Muscle of arm (tissue), 1 donor: ENCODE measurements at regions not wholly inside any gene's neighbourhood (a gene's known extent, or its start where the extent isn't known, plus 50 kb on each side); places are given as distances from the start of the nearest gene placed in this dataset.
"Not testable (repeated sequence)": the region's sequence is repeated elsewhere in the genome, so short reads cannot be mapped to it uniquely, and the experiment has no call there.

ENCODE experiments used
- DNase-seq: peaks from one replicate; pipeline ENCODE4 v3.0.0-alpha.2; 2013

DNA sequence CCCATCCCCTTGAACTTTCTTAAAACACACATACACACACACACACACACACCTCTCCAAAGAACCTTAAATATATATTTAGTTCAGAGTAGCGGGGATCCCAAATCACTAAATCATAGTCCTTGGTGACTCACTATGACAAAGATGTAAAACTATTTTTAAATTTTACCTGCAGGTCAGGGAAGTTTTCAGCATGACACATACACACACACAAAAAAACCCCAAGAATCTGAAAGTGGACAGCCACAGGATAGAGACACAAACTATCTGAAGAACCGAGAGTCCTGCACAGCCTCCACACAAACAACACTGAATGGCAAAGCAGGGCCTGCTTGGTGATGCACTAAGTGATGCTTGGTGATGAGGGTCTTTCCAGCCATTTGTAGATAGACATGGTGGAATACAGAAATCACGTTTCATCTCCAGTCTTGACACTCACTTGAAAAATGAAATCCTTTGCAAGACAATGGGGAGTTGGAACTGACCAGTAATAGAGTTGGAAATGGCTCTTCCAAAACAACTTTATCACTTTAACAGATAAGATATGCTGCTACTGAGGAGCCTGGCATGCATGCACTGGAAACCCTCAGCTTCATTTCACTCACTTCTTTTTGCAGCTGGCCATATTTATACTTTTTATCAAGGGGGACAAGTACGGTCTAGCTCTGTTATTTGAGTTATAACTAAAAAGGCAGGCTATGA, 307.3 kb downstream of the RAPGEF2 start:
- DNase-seq: no peak

DNA sequence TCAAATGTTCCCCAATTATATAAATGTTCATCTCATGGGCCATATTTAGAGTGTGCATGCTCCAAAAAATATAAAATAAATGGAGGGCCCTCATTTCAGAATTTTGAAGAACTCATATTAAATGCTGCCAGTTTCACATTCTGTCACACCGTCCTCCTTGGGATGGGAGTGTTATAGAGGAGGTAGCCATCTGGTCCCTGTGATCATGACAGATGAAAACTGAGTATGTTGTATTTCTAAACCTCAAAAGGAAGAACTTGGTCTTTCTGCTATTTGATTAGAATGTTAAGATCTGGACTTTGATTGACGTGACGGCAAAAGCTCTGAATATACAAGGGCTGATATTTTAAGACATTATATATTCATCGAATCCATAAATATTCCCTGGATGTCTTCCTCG, 308.0 kb downstream of the RAPGEF2 start:
- no peak for DNase-seq

DNA sequence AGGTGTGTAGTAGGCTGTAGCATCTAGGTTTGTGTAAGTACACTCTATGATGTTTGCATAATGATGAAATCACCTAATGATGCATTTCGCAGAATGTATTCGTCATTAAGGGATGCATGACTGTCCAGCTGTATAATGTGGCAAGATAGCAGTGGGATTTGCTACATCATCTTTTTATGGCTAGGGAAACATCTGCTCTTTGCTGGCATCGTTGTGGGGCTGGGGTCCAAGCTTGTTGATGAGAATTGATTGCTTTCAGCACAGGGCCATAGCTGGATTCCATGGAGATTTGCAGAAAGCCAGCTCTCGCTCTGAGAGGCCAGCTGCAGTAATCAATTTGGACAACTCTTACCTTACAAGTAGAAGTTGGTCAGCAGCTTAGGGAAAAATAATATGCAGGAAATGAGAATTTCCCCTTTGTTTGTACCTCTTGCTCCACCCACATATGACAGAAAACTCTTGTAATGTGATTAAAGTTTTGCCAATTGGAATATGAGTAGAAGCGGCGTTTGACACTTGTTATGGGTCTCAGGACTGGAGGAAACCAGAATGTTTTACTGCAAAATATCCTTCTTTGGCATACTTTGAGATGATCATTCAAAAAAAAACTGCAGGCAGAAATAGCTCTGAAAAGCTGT, 310.5 kb downstream of the RAPGEF2 start:
- peak; percentile 74 for DNase-seq

DNA sequence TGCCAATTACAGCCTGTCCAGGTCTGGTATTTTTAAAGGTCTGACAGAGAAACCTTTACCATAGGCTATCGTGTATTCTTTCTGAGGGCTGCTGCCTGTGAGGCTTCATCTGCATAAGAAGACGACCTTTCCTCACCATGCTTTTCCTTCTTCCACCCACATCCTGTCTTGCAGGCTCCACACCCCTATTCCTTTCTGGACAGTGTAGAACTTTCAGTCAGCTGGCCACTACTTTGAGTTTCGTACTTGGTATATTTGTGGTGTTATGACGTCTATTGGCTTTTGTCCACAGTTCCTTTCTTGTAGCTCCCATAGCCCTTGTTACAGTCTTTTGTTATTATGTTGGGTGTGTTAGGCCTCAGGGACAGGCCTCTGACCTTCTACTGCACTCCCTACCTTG, 311.4 kb downstream of the RAPGEF2 start:
- no peak for DNase-seq

DNA sequence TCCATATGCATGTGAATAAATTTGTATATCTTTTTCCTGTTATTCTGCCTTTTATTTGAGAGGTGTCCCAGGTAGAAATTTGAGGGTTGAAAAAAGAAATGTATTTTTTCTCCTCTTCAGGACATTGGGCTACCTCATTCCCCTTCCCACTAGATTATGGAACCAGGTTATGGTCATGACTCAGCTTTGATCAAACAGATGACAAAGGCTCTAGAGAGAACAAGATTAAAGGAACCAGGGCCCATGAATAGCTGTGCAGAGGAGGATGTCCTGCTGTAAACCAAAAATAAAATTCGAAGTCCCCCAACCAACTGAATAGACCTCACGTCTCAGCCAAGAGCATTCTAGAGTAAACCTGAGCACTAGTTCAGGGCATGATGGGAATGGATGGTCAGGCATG, 313.2 kb downstream of the RAPGEF2 start:
- DNase-seq: no peak

DNA sequence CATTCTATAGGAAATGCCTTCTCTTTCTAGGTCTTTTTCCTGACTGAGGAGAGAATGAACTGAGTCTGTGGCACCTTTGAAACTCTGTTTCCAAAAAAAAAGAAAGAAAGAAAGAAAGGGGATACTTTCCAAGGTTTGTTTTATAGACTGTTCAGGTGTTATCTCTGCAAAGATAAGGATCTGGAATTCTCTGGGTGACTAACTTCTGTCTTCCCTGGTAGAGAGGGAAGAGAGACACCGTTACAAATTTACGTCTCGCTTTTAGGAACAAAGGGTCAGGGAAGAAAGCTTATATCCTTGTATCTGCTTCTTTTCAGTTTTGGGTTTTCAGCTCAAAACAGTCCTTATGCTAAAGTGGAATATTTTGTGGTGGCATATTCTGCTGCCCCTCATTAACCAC, 314.1 kb downstream of the RAPGEF2 start:
- DNase-seq: no peak

DNA sequence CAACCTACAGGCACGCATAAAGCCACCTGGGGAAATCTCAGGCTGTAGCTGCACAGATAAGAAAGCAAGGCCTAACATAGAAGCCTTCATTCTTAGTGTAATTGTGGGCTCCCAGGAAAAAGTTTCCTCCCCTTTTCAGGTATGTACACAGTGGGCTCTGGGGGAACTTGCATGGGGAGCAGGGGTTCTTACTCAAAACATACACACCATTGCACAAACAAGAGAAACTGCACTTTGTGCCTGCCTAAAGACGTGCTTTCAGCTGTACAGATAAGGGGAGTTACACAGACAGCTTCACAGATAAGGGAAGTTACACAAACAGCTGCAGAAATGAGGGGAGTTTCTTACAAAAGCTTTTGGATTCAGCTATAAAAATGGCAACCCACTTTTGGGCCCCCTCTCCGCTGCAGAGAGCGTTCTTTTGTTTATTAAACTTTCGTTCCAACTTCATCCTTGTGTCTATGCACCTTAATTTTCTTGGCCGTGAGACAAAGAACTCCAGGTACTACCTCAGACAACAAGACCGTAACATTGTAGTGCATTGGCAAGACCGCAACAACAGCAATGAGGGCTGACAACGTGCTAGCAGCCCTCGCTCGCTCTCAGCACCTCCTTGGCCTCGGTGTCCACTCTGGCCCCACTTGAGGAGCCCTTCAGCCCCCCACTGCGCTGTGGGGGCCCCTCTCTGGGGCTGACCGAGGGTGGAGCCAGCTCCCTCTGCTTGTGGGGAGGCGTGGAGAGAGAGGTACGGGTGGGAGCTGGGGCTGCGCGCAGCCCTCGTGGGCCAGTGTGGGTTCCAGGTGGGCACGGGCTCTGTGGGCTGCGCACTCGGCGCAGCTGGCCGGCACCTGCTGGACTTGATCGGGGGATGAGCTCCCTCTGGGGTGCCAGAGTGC, 317.5 kb downstream of the RAPGEF2 start:
- DNase-seq: no peak

DNA sequence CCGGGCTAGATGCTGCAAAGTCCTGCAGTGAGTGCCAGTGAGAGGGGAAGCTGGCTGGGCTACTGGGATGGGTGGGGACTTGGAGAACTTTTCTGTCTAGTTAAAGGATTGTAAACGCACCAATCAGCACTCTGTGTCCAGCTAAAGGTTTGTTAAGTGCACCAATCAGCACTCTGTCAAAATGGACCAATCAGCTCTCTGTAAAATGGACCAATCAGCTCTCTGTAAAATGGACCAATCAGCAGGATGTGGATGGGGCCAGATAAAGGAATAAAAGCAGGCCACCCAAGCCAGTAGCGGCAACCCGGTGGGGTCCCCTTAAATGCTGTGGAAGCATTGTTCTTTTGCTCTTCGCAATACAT, 318.2 kb downstream of the RAPGEF2 start:
- not testable (repeated sequence) for DNase-seq

DNA sequence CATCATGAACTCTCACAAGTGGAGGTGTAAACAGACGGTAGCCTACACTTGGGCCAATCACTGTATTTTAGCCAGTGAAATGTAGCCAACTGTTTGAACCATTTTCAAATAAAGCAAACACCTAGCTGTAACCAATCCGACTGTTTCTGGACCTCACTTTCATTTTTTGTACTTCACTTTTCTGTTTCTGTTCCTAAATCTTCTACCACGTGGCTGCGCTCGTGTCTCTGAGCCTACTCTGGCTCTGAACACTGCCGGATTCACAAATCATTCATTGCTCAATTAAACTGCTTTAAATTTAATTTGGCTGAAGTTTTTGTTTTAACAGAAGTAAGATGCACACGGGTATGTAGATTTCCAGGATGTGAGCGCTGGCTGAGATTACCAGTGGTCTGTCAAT, 319.1 kb downstream of the RAPGEF2 start:
- no peak for DNase-seq

DNA sequence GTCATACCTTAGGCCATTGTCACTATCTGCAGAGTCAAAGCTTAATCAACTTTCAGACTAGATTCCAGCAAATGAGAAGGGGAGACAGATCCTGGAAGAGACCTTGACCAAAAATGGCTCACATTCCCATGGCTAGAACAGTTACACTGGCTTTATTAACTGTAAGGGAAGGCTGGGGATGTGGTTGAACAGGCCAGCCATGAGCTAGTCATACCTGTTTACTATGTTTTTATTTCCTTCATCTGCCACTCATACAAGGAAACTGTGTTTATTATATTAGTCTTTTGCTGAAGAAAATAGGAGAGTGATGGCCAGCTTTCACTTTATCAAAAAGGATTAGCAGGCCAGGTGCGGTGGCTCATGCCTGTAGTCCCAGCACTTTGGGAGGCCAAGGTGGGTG, 319.7 kb downstream of the RAPGEF2 start:
- no peak for DNase-seq

DNA sequence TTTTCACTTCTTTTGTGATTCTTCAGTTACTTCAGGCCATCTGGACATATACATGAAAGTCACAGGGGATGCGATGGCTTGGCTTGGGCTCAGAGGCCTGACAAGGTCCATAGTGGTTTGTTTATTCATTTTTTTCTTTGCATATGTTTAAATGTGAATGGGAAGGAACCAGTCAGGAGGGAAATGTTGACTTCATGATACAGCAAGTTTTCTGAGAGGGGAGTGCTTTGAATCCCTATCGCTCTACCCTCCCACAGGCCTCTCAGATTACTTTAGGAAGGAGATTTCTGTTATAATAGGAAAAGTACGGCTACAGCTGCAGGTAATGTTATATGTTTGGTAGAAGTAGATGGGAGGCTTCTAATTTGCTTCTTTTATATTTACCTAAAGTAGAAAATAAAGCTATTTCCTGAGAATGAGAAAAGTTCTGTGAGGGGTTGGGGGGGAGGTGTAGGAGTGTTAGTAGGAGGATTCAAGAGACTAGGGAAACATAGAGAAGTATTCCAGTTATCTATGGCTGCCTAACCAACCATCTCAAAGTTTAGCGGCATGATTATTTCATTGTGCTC, 322.9 kb downstream of the RAPGEF2 start:
- DNase-seq: no peak

DNA sequence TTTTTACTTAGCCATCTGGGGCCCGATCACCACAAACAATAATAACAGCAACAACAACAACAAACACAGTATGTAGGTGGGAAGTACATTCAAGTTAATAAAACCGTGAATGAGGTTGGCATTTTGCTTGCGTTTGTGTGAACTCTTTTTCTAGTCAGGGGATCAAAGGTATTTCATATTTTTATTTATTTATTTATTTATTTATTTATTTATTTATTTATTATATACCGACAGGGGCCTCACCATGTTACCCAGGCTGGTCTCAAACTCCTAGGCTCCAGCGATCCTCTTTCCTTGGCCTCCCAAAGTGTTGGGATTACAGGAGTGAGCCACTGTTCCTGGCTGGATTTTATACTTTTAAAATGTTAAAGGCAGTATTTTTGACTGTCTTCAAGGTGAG, 325.4 kb downstream of the RAPGEF2 start:
- no peak for DNase-seq

DNA sequence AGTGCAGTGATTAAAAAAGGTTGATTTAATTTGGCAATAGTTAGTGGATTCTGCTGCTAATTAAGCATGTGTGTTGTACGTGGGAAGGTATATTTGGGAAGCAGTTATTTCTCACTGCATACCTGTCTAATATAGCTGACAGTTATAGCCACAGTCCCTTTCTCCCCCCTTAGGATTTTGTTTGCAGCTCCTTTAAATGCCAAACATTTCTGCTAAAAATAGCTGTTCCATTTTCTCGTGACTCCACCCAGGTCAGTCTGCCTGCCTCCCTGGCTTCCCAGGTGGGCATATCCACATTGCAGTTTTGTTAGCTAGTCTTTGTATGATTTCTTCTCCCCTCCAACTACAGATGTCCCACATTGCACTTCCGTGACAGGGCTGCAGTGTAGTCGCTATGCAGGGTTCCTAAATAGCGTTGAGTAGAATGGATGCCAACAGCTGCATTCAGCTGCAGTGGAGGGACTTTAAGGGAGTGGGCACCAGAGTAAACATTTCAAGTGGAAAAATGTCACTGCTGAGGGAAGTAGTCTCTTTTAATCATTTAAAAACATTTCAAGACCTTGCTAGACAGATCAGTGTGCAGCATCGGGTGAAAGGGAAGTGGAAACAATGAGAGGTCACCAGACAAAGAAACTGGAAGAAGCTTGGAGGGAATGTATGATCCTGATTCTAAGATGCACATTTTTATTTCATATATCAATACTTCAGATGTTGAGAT, 326.3 kb downstream of the RAPGEF2 start:
- DNase-seq: no peak

DNA sequence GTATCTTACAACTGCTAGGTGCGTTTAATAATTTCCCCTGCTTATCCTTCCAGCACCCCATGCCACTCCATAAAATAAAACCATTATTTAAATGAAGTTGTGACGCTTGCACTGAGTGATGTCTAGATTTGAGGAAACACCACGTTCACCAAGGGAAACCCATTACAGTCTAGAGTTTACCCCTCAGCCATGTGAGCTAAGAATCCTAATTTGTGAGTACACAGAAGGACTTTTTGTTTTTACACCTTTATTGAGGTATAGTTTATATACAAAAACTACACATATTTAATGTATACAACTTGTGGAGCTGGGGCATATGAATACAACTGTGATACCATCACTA, 326.8 kb downstream of the RAPGEF2 start:
- no peak for DNase-seq

DNA sequence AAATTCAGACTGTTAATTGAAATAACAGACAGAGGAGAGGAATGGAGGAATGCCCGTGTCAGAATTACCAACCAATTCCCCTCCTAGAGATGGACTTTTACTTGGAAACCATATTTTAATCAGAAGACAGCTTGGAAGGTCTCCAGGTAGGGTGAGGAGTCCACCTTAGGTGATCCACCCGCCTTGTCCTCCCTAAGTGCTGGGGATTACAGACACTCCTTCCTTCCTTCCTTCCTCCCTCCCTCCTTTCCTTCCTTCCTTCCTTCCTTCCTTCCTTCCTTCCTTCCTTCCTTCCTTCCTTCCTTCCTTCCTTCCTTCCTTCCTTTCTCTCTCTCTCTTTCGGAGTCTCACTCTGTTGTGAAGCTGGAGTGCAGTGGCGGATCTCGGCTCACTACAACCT, 328.0 kb downstream of the RAPGEF2 start:
- DNase-seq: no peak

DNA sequence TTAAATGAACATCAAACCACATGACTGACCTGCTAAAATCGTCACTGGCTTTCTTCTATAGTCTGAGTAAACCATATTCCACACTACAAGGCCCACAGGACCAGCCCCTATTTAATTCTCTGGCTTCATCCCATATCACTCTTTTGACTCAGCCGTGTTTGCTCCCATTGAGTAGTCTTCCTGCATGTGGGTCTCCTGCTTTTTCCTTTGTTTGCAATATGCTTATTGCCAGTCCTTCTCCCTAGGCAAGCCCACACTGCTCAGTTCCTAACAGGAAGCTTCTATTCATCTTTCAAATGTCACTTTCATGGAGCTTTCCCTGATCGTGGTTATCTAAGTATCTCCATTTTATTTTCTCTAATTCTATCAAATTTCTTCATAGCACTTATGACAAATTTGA, 329.6 kb downstream of the RAPGEF2 start:
- DNase-seq: no peak

DNA sequence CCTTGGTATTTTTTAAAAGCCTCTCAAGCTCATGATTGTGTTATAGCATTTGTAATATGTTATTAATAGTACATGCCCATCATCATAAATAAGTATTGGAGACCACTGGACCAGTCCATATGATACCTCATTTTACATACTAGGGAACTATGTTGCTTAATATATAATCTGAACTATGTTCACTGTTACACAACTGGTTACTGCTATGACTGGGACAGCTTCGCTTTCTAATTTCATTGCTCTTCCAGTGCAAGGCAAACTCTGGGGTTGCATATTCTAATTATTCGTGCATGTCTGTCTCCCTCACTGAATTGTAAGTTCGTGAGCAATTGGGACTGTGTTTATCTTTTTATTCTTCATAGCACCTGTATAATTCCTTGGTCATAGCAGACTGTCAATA, 330.5 kb downstream of the RAPGEF2 start:
- DNase-seq: no peak

DNA sequence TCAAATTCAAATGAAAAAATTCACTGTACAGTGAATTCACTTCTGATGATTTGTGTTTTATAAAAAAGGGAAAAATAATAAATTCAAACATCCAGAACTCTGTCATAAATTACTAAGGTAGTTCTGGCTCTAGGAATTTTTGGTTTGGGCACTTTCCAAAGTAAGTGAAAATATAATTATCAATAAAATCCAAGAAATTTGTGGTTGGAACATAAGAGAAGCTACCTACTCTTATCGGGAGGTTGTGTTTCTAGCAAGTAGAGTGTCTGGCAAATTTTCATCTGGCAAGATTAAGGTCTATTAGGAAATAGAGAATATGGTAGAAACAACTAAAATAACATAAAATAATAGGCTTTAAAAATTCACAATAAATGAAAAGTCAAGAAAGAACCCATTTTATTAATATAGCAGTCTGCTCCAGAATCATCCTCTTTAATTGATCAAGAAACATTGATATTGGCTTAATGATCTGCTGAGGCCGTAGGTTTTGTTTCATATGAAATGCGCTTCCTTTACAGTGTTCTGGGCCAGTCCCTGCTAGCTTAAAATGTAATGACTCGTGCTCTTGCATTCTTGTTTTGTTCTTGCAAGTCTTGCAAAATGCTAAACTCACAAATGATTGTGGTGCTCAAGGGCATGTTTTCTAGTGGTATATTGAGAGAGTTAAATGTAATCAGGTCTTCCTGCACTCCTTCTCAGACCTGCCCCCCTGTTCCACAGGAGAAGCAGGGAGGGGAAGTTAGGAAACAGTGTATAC, 331.4 kb downstream of the RAPGEF2 start:
- DNase-seq: no peak

DNA sequence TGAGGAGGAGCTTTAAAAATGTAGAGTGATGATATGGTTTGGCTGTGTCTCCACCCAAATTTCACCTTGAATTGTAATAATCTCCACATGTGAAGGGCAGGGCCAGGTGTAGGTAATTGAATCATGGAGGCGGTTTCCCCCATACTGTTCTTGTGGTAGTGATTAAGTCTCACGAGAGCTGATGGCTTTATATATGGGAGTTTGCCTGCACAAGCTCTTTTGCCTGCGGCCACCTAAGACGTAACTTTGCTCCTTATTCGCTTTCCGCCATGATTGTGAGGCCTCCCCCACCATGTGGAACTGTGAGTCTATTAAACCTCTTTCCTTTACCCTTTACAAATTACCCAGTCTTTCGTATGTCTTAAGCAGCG, 332.0 kb downstream of the RAPGEF2 start:
- no peak for DNase-seq

DNA sequence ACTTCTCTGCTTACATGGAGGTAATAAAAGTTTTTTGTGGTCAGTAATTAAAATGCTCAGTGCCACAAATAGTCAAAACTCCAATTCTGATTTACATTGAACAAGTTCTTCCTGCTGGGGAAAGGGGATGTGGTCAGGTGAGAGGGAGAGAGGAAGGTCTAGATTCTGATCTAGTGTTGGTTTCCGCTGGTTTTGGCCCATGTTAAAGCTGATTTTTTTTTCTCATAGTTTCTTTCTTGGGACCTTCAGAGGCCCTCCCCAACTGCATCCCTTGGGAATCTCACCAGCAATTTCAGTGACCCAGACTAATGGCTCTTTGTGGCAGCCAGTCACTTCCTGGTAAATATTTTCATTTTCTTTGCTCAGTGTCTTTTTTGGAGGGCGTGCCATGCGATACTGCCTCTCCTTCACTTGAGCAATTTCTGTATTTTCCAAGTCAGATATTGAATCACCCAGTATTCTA, 332.7 kb downstream of the RAPGEF2 start:
- no peak for DNase-seq

DNA sequence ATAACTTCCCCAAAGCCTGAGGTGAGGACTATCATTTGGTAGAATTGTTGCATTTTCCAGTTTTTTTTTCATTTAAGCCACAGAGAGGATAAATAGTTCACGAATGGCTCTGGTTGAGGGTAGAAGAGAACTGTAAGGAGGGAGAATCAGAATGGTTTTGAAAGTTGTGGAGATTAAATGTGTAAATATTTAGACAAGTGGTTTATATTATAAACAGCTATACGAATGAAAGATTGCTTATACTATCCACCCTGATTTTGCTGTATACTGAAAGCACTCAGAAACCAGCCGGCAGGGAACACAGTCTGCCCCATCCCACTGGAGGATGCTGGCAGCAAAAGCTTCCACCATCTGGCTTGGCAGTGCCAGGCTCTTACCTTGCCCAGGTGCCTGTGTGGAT, 341.1 kb downstream of the RAPGEF2 start:
- no peak for DNase-seq
